SH-SY5Y (cell line): ENCODE measurements at regions not wholly inside any gene's neighbourhood (a gene's known extent, or its start where the extent isn't known, plus 50 kb on each side); places are given as distances from the start of the nearest gene placed in this dataset.

Experiments used
- GATA2 ChIP-seq: IDR thresholded peaks from 2 replicates; pipeline ENCODE4 v1.6.1; 2011; ENCODE audit warnings: mild to moderate bottlenecking, low read depth, low read length
- GATA3 ChIP-seq: IDR thresholded peaks from 2 replicates; pipeline ENCODE4 v1.6.1; 2011; ENCODE audit warnings: low read depth, mild to moderate bottlenecking, low read length, moderate library complexity

DNA sequence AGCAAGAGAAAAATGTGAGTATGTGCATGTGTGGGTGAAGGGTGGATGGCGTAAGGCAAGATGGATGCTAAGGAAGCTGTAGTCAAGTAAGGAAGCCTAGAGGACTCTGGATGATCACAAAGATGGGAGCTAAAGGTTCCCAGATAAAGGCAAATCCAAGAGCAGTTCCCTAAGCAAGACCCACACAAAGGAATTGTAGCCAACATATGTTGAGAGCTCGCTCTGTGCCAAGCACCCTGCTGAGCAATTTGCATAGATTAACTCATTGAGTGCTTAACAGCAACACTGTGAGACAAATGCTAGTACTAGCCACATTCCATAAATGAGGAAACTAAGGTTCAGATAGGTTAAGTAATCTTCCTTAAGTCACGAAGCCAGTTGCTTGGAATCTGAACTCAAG is 132.6 kb downstream of the C1D start:
- TF ChIP-seq GATA2 (no peak), GATA3 (no peak)
